Activated naive CD4-positive, alpha-beta T cell treated with anti-CD3 and anti-CD28 coated beads, Interleukin-2, amount 50 U/mL, for 16 hours (primary cell): ENCODE measurements at regions not wholly inside any gene's neighbourhood (a gene's known extent, or its start where the extent isn't known, plus 50 kb on each side); places are given as distances from the start of the nearest gene placed in this dataset.

ENCODE experiments used
- DNase-seq: peaks from one replicate; pipeline ENCODE4 v3.0.0-alpha.2; 2020

GRCh38 chr20:22366631-22367030 lies 217.7 kb downstream of the FOXA2 start:
- no peak for DNase-seq

DNA sequence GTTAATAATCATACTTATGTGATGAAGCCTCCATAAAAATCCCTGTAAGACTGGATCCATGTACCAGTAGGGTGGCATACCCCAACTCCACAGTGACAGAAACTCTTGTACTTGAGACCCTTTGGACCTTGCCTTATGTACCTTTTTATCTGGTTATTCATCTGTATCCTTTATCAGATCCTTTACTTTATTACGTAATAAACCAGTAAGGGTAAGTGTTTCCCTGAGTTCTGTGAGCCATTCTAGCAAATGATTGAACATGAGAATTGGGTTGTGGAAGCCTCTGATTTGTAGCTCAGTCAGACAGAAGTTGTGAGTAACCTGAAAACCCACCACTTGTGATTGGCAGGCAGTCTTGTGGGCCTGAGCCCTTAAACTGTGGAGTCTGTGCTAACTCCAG lies 229.7 kb downstream of the FOXA2 start:
- no peak for DNase-seq

DNA sequence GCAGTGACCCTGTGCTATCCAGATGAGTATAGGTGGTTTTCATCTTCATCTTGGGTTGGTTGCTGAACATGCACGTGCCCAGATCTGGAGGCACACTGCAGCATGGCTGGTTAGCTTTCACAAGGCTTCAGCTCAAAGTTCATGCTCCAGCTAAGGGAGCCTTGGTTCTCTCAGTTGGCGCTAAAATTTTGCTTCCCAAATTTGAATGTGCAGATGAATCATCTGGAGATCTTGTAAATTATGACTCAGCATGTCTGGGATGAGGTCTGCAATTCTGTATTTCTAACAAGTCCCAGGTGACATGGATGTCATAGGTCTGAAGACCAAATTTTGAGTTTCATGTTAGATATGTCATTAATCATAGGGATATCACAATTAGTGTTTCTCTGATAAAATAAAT lies 230.8 kb downstream of the FOXA2 start:
- no peak for DNase-seq

GRCh38 chr20:22352019-22352418 lies 232.4 kb downstream of the FOXA2 start:
- DNase-seq = no peak

GRCh38 chr20:22350624-22351023 lies 233.7 kb downstream of the FOXA2 start:
- DNase-seq = no peak

- DNase-seq = no peak
Observed at GRCh38 chr20:22348010-22348409, 236.4 kb downstream of the FOXA2 start.

DNA sequence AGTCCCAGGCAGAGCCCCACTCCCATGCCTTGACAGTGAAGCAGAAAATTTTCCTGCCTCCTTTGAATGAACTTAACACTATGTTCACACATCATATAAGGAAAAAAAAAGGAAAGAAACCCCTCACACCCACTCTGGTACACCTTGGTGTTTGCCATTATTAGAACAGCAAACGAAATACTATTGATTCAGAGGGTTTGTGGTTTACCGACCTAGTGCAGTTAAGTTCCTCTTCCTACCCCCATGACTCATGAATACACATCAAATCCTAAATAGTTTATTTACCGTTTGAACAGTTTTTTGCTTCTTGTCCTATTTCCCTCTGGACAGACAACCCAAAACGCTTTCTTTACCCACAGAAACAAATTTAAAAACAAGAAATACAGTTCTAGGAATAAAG lies 237.7 kb downstream of the FOXA2 start:
- no peak for DNase-seq

GRCh38 chr20:22343612-22344011 lies 240.8 kb downstream of the FOXA2 start:
- DNase-seq = no peak

- DNase-seq = no peak
Observed at GRCh38 chr20:22342410-22342809, 242.0 kb downstream of the FOXA2 start.

DNA sequence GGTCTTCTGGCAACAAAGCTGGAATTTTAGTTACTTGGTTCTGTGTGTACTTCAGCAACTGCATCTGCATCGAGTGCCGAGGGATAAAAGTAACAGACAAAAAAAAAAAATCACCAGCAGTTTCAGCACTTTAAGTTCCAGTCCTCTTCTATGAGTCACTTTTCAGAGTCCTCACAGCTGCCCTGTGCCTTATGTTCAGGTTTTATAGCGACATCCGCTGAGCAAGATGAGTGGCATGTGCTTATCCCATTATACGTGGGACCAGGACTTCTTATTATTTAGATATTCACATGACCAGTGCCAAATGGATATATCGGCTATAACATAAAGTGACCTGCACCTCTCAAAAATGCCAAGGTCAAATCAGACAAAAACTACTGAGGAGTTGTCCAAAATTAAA lies 242.9 kb downstream of the FOXA2 start:
- DNase-seq = no peak

GRCh38 chr20:22339946-22340345 lies 244.4 kb downstream of the FOXA2 start:
- DNase-seq = no peak

- DNase-seq = no peak
Observed at GRCh38 chr20:22339091-22339881, 245.1 kb downstream of the FOXA2 start.

DNA sequence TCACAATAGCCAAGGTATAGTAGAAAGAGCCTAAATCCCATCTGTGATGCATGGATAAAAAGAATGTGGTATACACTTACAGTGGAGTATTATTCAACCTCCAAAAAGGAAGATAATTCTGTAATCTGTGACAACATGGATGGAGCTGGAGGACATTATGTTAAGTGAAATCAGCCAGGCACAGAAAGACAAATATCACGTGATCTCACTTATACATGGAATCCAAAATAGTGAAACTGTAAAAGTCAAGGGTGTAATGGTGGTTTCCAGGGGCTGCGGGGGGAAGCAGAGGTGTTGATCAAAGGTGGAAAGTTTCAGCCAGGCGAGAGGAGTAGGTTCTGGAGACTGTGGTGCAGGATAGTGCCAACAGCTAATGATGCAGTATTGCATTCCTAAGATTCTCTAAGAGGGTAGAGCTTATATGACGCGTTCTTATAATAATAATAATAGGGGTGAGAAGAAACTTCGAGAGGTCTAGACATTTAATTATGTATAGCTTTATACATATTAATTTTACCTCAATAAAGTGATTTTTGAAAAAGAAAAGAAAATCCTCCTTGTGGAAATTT lies 246.1 kb downstream of the FOXA2 start:
- no peak for DNase-seq

GRCh38 chr20:22335210-22335609 lies 249.2 kb downstream of the FOXA2 start:
- DNase-seq = no peak

DNA sequence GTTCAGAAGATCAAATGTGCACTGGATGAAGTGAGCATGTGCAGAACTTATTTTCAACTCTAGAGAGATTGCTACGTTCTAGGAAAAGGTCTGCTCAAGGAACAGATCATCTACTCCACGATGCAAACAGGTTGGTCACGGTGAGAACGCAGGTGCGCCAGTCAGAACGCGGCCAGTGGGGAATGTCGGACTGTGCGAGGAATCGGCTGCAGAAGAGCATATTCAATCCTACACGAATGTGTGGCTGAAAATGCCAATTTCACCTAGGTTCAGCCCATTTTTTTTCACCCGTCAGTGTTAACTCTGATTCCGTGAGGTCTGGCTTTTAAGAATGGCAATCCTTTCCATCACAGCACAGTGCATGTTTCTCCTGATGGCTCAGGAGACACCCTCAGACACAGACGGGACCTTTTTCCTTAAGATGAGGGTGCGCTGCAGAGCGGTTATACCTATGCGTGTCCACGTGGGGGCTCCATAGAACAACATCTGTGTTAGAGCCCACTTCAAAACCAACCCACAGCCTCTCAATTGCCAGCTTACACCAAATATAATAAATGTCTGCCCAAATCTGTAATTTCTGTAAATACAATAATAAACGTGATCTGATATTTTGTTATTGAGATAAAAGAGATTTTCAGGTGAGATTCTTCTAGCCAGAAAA lies 250.4 kb downstream of the FOXA2 start:
- DNase-seq = peak; percentile 22

DNA sequence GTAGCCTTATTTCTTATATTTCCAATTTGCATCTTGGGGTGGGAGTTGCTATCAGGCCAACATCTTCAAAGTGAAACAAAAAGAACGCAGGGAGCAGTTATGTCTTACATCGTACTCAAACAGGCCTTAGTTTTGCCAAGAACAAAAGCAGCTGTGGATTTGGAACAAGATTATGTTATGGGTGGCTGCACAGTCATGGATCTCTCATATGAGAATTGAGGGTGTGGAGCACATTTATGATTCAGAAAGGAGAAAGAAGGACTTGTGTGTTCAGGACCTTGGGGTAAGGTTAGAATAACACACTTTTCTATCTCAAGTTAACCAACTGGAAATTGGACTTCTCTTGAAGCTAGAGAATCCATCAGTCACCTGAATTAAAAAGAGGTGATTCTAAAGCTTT lies 259.9 kb downstream of the FOXA2 start:
- no peak for DNase-seq

- DNase-seq = no peak
Observed at GRCh38 chr20:22322513-22322912, 261.9 kb downstream of the FOXA2 start.

DNA sequence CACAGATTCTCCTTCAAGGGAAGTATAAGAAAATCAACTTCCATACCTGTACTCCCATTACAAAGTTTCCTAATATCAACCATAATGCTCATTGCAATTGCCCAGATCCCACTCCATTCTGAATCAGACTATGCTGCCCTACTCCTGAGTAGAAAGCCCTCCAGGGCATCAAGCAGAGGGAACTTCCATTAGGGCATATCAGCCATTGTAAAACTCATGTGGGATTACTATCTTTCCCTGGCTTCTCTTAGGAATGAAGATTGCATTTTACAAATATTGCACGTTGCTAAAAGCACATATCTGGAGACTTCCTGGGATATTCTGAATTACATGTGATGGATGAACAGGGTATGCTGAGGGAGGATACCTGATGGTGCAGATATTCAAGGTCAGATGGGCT lies 263.2 kb downstream of the FOXA2 start:
- no peak for DNase-seq

DNA sequence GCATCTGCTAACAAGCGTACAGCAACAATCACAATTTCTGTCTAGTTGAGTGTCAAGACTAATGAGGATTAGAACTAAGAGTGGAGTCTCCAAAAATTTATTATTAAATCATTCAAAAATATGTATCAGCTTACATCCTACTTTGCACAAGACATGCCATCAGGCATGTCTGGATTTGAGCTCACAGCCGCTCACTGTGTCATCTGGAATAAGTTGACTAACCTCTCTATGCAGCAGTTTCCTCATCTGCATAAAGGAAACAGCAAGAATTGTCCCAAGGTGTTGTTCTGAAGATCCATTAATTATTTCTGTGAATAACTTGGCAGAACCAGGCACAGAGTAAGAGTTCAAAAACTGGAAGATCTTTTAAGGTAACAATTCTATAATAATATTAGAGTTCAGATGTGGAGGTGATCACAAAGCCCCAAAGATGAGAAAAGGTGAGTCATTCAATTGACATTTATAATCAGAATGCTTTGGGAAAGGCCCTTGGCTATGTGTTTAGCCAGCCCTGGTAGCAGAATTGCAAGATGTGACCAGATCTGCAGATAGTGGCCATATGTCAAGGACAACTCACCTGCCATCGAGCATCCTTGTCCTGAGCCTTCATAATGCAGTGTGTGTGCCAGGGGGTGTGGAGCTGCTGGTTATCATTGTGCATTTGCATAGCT lies 264.0 kb downstream of the FOXA2 start:
- no peak for DNase-seq

- DNase-seq = no peak
Observed at GRCh38 chr20:22315771-22316170, 268.6 kb downstream of the FOXA2 start.

DNA sequence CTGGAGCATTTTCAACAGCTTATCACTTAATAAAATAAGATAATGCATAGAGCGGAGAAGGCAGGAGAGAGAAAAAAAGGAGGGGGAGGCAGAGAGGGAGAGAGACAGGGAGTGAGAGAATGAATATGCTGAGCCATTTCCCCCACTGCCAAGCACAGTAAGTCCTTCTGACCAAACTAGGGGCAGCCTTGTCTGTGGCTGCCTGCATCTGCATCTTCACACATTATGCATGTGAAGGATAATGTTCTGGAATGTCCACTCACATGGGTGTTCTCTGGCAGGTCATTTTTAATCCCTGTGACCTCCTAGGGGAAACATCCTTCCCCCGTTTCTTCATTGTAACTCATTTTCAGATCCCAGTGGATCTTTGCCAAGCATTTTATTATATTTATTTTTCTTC lies 269.3 kb downstream of the FOXA2 start:
- no peak for DNase-seq

DNA sequence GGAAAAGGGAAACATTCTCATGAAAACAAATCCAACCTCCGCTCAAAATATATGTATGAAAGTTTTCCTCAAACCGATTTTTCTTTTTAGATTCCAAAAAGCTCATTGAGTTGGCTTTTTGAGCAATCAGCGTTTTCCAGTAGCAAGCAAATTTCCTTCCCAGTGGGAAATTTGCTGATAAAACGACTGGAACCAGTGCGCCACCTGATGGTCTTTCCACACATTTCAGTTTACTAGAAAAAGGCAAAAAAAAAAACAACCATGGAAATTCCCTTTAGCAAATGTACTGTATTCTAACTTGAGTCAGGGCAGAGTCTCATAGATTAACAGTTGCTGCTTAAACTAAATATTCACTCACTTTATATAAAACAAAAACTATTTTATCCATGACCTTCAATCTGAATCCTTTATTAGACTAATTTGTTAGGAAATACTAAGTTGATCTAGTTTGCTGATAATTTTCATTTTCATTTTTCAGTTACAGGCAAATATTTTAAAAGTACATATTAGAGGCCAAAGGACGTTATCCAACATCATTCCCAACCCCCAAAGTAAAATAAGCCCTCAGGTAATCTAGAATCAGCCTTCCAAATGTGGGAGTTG lies 271.5 kb downstream of the FOXA2 start:
- no peak for DNase-seq

GRCh38 chr20:22308934-22309333 lies 275.4 kb downstream of the FOXA2 start:
- DNase-seq = no peak
